Panc1 (cell line): ENCODE measurements at regions not wholly inside any gene's neighbourhood (a gene's known extent, or its start where the extent isn't known, plus 50 kb on each side); places are given as distances from the start of the nearest gene placed in this dataset.

Experiments used
- ATAC-seq: fragments of 200-7000 bp; cut with Tn5 transposase; 2 replicates; pipeline ENCODE4 v1.9.1; 2020; ENCODE audit warnings: mild to moderate bottlenecking, moderate library complexity
- BruUV-seq: library from RNA; stranded (reverse); fragments of 400-500 nt; replicated peaks from 2 replicates; lab custom pipeline; 2021; lab: Mats Ljungman, UMichigan
- CTCF ChIA-PET: fragments of 300-600 bp; sonication (Branson Sonifier 250); formaldehyde crosslinking; loops from one replicate; lab custom pipeline; 2022; ENCODE audit warnings: antibody characterized with exemption; lab: Charles Lee
- POLR2A ChIA-PET: fragments of 300-600 bp; sonication (Branson Sonifier 250); formaldehyde crosslinking; loops from one replicate; lab custom pipeline; 2022; ENCODE audit warnings: antibody characterized with exemption; lab: Charles Lee
- DNase-seq: peaks from one replicate; pipeline ENCODE4 v3.0.0-alpha.2; 2010; ENCODE audit warnings: low read depth, low spot score
- H3K27ac ChIP-seq: 2 replicates; pipeline ENCODE4 v1.5.1; 2011; ENCODE audit warnings: mild to moderate bottlenecking, low read length, inconsistent platforms
- H3K27me3 ChIP-seq: fragments of 200-500 bp; sonication (Bioruptor generic); 2 replicates; pipeline ENCODE4 v1.6.0; 2014; ENCODE audit warnings: low read length, inconsistent platforms; ENCODE audit not compliant: control insufficient read depth, insufficient read depth
- H3K36me3 ChIP-seq: fragments of 200-500 bp; sonication (Bioruptor generic); 2 replicates; pipeline ENCODE4 v1.5.1; 2014; ENCODE audit warnings: inconsistent platforms, mild to moderate bottlenecking, low read length, moderate library complexity; ENCODE audit not compliant: control insufficient read depth, insufficient read depth
- H3K4me1 ChIP-seq: 2 replicates; pipeline ENCODE4 v1.5.1; 2011; ENCODE audit warnings: inconsistent platforms, mild to moderate bottlenecking, low read length, moderate library complexity; ENCODE audit not compliant: control insufficient read depth, insufficient read depth
- H3K4me3 ChIP-seq, 2 experiments: 2 replicates each; pipeline ENCODE4 v1.5.1; 2011 to 2012; ENCODE audit warnings: low read depth in 2 of 2, low read length in 2 of 2, mild to moderate bottlenecking in 2 of 2, inconsistent platforms in 1 of 2, moderate library complexity in 1 of 2
- H3K9me3 ChIP-seq: fragments of 200-500 bp; sonication (Bioruptor generic); 2 replicates; pipeline ENCODE4 v1.5.1; 2014; ENCODE audit warnings: low read depth, mild to moderate bottlenecking, inconsistent platforms, low read length, moderate library complexity; ENCODE audit not compliant: control insufficient read depth, insufficient read depth
- CTCF ChIP-seq: fragments of 450-650 bp; IDR thresholded peaks from 2 replicates; pipeline ENCODE4 v1.5.1; 2017; ENCODE audit warnings: mild to moderate bottlenecking
- POLR2AphosphoS5 ChIP-seq: IDR thresholded peaks from 2 replicates; pipeline ENCODE4 v1.6.1; 2012; ENCODE audit warnings: mild to moderate bottlenecking, low read depth, low read length, moderate library complexity
- REST ChIP-seq, 2 experiments: IDR thresholded peaks; 2 replicates each; pipeline ENCODE4 v1.6.1; 2011 to 2012; ENCODE audit warnings: low read depth in 2 of 2, control low read depth in 1 of 2, low read length in 1 of 2, mild to moderate bottlenecking in 1 of 2, moderate library complexity in 1 of 2; ENCODE audit not compliant: insufficient read depth in 1 of 2
- SIN3A ChIP-seq: IDR thresholded peaks from 2 replicates; pipeline ENCODE4 v1.6.1; 2012; ENCODE audit warnings: low read depth, mild to moderate bottlenecking, low read length, moderate library complexity, borderline replicate concordance; ENCODE audit not compliant: insufficient read depth
- TCF7L2 ChIP-seq: IDR thresholded peaks from 2 replicates; pipeline ENCODE4 v1.6.1; 2011; ENCODE audit warnings: mild to moderate bottlenecking, low read depth, low read length, inconsistent platforms
- in situ Hi-C: cut with HindIII; loops from 2 replicates; pipeline ENCODE4 v1.10.0; 2016; ENCODE audit warnings: low sequenced_read_pairs, low pct_unique_long_range_greater_than_20kb
- intact Hi-C: fragments of 100-400 bp; cut with micrococcal nuclease; formaldehyde crosslinking; loops from one replicate; pipeline ENCODE4 v1.10.0; 2022; ENCODE audit not compliant: unreplicated experiment

- Histone ChIP-seq H3K4me3 (peak overlapping the region in 1 of 2 experiments; percentile 37; a peak in 3 of 4 replicates), H3K27ac (no peak overlapping the region), H3K4me1 (peaks cover 5% of the 10 kb centered on the region; the same call in 1 of the 2 replicates), H3K27me3 (no peaks in the 10 kb centered on the region), H3K36me3 (no peaks in the 10 kb centered on the region), H3K9me3 (no peaks in the 10 kb centered on the region)
- no peak for DNase-seq
- no TSS peak for BruUV-seq
- no peak for TF ChIP-seq SIN3A
- TF ChIP-seq POLR2AphosphoS5 = no peak
- no peak for TF ChIP-seq TCF7L2
- no peak for TF ChIP-seq CTCF
- TF ChIP-seq REST (IDR thresholded peaks at IDR 0.05; ENCODE audit: insufficient read depth in 1 of 2, low read depth in 2 of 2, low read length in 1 of 2) = no peak
- CTCF ChIA-PET = no interaction called here
- intact Hi-C loops = no loop called here
- peak; percentile 68 for ATAC-seq
- in situ Hi-C loops = no loop called here
- POLR2A ChIA-PET = no interaction called here
Observed at GRCh38 chr4:159047478-159048165, 55.3 kb upstream of the RAPGEF2 start.

- DNase-seq (peak; percentile 15), ATAC-seq (peak; percentile 90)
- no peaks in the 10 kb centered on the region for H3K27me3 ChIP-seq
- TF ChIP-seq CTCF (no peak), REST (IDR thresholded peaks at IDR 0.05; ENCODE audit: insufficient read depth in 1 of 2, low read depth in 2 of 2, low read length in 1 of 2) (no peak), SIN3A (no peak), TCF7L2 (no peak), POLR2AphosphoS5 (no peak)
- peak overlapping the region; percentile 28 to 37 for H3K4me3 ChIP-seq
- no peaks in the 10 kb centered on the region for H3K36me3 ChIP-seq
- H3K4me1 ChIP-seq = peaks cover 5% of the 10 kb centered on the region; the same call in 1 of the 2 replicates
- in situ Hi-C loops (no loop called here), intact Hi-C loops (no loop called here)
- BruUV-seq = no TSS peak
- ChIA-PET CTCF (no interaction called here), POLR2A (no interaction called here)
- no peaks in the 10 kb centered on the region for H3K9me3 ChIP-seq
- H3K27ac ChIP-seq = no peak overlapping the region
Observed at GRCh38 chr4:159048166-159048886, 54.6 kb upstream of the RAPGEF2 start.
